ENCODE measurements at regions not wholly inside any gene's neighbourhood (a gene's known extent, or its start where the extent isn't known, plus 50 kb on each side); places are given as distances from the start of the nearest gene placed in this dataset.

GRCh38 chr4:67006791-67007190, 538.5 kb downstream of the CENPC start:
- TF ChIP-seq CTCF (IDR thresholded peaks at IDR 0.05; ENCODE audit: low read depth, low read length, poor library complexity, severe bottlenecking) (no peak), EZH2phosphoT487 (IDR thresholded peaks at IDR 0.05; ENCODE audit: borderline replicate concordance, low read length) (no peak)
